Panc1 (cell line): ENCODE measurements at regions not wholly inside any gene's neighbourhood (a gene's known extent, or its start where the extent isn't known, plus 50 kb on each side); places are given as distances from the start of the nearest gene placed in this dataset.

Source experiments
- CTCF ChIP-seq: fragments of 450-650 bp; IDR thresholded peaks from 2 replicates; pipeline ENCODE4 v1.5.1; 2017; ENCODE audit warnings: mild to moderate bottlenecking
- POLR2AphosphoS5 ChIP-seq: IDR thresholded peaks from 2 replicates; pipeline ENCODE4 v1.6.1; 2012; ENCODE audit warnings: mild to moderate bottlenecking, low read depth, low read length, moderate library complexity
- SIN3A ChIP-seq: IDR thresholded peaks from 2 replicates; pipeline ENCODE4 v1.6.1; 2012; ENCODE audit warnings: low read depth, mild to moderate bottlenecking, low read length, moderate library complexity, borderline replicate concordance; ENCODE audit not compliant: insufficient read depth
- TCF7L2 ChIP-seq: IDR thresholded peaks from 2 replicates; pipeline ENCODE4 v1.6.1; 2011; ENCODE audit warnings: mild to moderate bottlenecking, low read depth, low read length, inconsistent platforms

- TF ChIP-seq CTCF: no peak
- no peak for TF ChIP-seq TCF7L2
- no peak for TF ChIP-seq POLR2AphosphoS5
- no peak for TF ChIP-seq SIN3A
Measured at GRCh38 chr20:41669708-41670263, 51.6 kb upstream of the CHD6 start.
